ENCODE measurements at regions not wholly inside any gene's neighbourhood (a gene's known extent, or its start where the extent isn't known, plus 50 kb on each side); places are given as distances from the start of the nearest gene placed in this dataset.
"Not testable (repeated sequence)": the region's sequence is repeated elsewhere in the genome, so short reads cannot be mapped to it uniquely, and the experiment has no call there.

GRCh38 chr2:39573276-39573675 lies 92.4 kb upstream of the TMEM178A start:
- 93% methylated on average over 1 of the region's 1 CpG for WGBS
- Histone ChIP-seq H3K4me1 (replicated peaks) (peaks cover 7% of the 10 kb centered on the region), H3K9me3 (no peaks in the 10 kb centered on the region), H3K27me3 (replicated peaks; ENCODE audit: insufficient read depth) (no peaks in the 10 kb centered on the region), H3K27ac (no peak overlapping the region), H3K36me3 (no peaks in the 10 kb centered on the region), H3K4me3 (no peak overlapping the region)
- DNase-seq (ENCODE audit: low spot score) = no peak
- intact Hi-C loops (cut with DNase I) = no loop called here
- TF ChIP-seq POLR2AphosphoS5 (IDR thresholded peaks at IDR 0.05) (no peak), POLR2A (IDR thresholded peaks at IDR 0.05) (no peak)
- TF ChIP-seq, protein P1, sequence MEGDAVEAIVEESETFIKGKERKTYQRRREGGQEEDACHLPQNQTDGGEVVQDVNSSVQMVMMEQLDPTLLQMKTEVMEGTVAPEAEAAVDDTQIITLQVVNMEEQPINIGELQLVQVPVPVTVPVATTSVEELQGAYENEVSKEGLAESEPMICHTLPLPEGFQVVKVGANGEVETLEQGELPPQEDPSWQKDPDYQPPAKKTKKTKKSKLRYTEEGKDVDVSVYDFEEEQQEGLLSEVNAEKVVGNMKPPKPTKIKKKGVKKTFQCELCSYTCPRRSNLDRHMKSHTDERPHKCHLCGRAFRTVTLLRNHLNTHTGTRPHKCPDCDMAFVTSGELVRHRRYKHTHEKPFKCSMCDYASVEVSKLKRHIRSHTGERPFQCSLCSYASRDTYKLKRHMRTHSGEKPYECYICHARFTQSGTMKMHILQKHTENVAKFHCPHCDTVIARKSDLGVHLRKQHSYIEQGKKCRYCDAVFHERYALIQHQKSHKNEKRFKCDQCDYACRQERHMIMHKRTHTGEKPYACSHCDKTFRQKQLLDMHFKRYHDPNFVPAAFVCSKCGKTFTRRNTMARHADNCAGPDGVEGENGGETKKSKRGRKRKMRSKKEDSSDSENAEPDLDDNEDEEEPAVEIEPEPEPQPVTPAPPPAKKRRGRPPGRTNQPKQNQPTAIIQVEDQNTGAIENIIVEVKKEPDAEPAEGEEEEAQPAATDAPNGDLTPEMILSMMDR (IDR thresholded peaks at IDR 0.05) = no peak

- H3K27me3 ChIP-seq (replicated peaks; ENCODE audit: insufficient read depth) = no peaks in the 10 kb centered on the region
- intact Hi-C loops (cut with DNase I) = no loop called here
- H3K4me1 ChIP-seq (replicated peaks) = no peaks in the 10 kb centered on the region
- H3K36me3 ChIP-seq = no peaks in the 10 kb centered on the region
- TF ChIP-seq, protein P1 (IDR thresholded peaks at IDR 0.05) = no peak
- no peak for TF ChIP-seq POLR2A (IDR thresholded peaks at IDR 0.05)
- TF ChIP-seq POLR2AphosphoS5 (IDR thresholded peaks at IDR 0.05) = no peak
- H3K9me3 ChIP-seq = no peaks in the 10 kb centered on the region
- WGBS = 81% methylated on average over 1 of the region's 1 CpG
- H3K4me3 ChIP-seq = no peak overlapping the region
- H3K27ac ChIP-seq = no peak overlapping the region
- DNase-seq (ENCODE audit: low spot score) = no peak
Measured at GRCh38 chr2:39581866-39582265, 83.9 kb upstream of the TMEM178A start.

- H3K4me3 ChIP-seq = no peak overlapping the region
- WGBS = 93% methylated on average over 2 of the region's 2 CpGs
Measured at GRCh38 chr2:39583213-39583612, 82.5 kb upstream of the TMEM178A start.

DNA sequence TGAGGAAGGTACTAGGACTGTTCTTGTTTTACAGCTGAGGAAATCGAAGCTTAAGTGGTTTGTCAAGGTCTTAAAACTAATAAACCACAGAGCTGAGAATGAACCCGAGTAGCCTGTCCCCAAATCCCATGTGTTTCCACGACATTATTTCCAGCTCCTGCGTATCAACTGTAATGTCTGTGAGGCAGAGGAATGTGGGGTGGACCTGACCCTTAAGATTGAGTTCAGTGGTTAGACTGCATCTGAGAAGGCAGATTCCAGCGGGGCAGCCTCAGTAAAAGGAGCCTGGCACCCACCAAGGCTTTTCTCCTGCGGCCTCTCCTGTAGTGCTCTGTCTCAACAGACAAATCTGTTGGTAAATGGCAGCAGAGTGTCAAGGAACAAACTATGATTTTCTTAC lies 81.9 kb upstream of the TMEM178A start:
- Histone ChIP-seq H3K9me3 (no peaks in the 10 kb centered on the region), H3K36me3 (no peaks in the 10 kb centered on the region), H3K4me1 (replicated peaks) (no peaks in the 10 kb centered on the region), H3K27ac (no peak overlapping the region), H3K27me3 (replicated peaks; ENCODE audit: insufficient read depth) (no peaks in the 10 kb centered on the region), H3K4me3 (no peak overlapping the region)
- 80% methylated on average over 6 of the region's 6 CpGs for WGBS
- DNase-seq (ENCODE audit: low spot score) = no peak
- TF ChIP-seq, protein P1 (IDR thresholded peaks at IDR 0.05) = no peak
- no peak for TF ChIP-seq POLR2AphosphoS5 (IDR thresholded peaks at IDR 0.05)
- TF ChIP-seq POLR2A (IDR thresholded peaks at IDR 0.05) = no peak
- intact Hi-C loops (cut with DNase I) = no loop called here

More at GRCh38 chr2:39583213-39583612, 82.5 kb upstream of the TMEM178A start:
- H3K36me3 ChIP-seq = no peaks in the 10 kb centered on the region
- DNase-seq (ENCODE audit: low spot score) = no peak
- TF ChIP-seq POLR2AphosphoS5 (IDR thresholded peaks at IDR 0.05) = no peak
- no peak for TF ChIP-seq POLR2A (IDR thresholded peaks at IDR 0.05)
- TF ChIP-seq, protein P1 (IDR thresholded peaks at IDR 0.05) = no peak
- no peaks in the 10 kb centered on the region for H3K27me3 ChIP-seq (replicated peaks; ENCODE audit: insufficient read depth)
- no peaks in the 10 kb centered on the region for H3K9me3 ChIP-seq
- H3K4me1 ChIP-seq (replicated peaks) = no peaks in the 10 kb centered on the region
- H3K27ac ChIP-seq = no peak overlapping the region
- intact Hi-C loops (cut with DNase I) = no loop called here

DNA sequence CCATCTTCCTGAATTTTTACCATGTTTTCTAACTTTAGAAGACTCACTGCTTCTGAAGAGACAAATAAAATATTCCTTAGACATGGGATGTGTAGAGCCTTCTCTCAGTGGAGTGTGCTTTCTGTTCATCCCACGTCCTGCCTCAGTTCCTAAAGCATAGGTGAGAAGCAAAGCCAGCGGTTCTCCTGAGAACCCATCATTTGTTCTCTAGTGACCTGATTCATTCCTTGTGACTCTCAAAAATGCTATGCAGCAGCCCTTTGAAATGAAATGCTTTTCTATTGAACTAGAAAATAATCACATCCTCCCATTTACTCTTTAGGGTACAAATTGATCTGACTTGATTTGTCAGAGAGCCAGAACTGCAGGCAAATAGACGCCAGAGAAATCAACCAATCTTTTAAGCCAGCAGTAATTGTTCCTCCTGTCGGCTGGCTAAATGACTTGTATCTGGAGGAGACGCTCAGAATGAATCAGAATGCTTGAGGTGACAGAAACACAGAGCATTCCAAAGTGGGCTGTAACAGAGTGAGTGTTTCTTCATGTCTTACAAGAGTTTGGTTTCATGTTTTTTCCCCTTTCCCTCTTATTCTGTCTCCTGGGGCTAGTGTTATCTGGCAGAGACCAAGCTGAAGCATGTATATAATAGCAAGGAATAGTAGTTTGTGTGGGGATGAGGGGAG lies 81.3 kb upstream of the TMEM178A start:
- 51% methylated on average over 5 of the region's 5 CpGs for WGBS
- intact Hi-C loops (cut with DNase I) = no loop called here
- DNase-seq (ENCODE audit: low spot score) = no peak

GRCh38 chr2:39585531-39585930 lies 80.2 kb upstream of the TMEM178A start:
- H3K4me1 ChIP-seq (replicated peaks); H3K9me3 ChIP-seq; H3K4me3 ChIP-seq; H3K27ac ChIP-seq; H3K36me3 ChIP-seq; H3K27me3 ChIP-seq (replicated peaks; ENCODE audit: insufficient read depth); intact Hi-C loops (cut with DNase I); DNase-seq (ENCODE audit: low spot score): not testable (repeated sequence)
- 97% methylated on average over 19 of the region's 20 CpGs for WGBS

More for the DNA sequence above, 81.3 kb upstream of the TMEM178A start:
- Histone ChIP-seq H3K4me1 (replicated peaks) (no peaks in the 10 kb centered on the region), H3K27me3 (replicated peaks; ENCODE audit: insufficient read depth) (no peaks in the 10 kb centered on the region), H3K36me3 (no peaks in the 10 kb centered on the region), H3K4me3 (no peak overlapping the region), H3K27ac (no peak overlapping the region), H3K9me3 (no peaks in the 10 kb centered on the region)
- no peak for TF ChIP-seq POLR2AphosphoS5 (IDR thresholded peaks at IDR 0.05)

Data from prostate gland (tissue), 2 donors.